HepG2 (cell line): ENCODE measurements at regions not wholly inside any gene's neighbourhood (a gene's known extent, or its start where the extent isn't known, plus 50 kb on each side); places are given as distances from the start of the nearest gene placed in this dataset.

Experiments
- ATAC-seq: fragments of 200-7000 bp; cut with Tn5 transposase; 3 replicates; pipeline ENCODE4 v1.9.1; 2020; ENCODE audit warnings: mild to moderate bottlenecking, moderate library complexity
- BruUV-seq: library from RNA; stranded (reverse); fragments of 400-500 nt; replicated peaks from 2 replicates; lab custom pipeline; 2021; lab: Mats Ljungman, UMichigan
- CTCF ChIA-PET: fragments of 300-600 bp; formaldehyde crosslinking; extraction: SDS; loops from one replicate; lab custom pipeline; 2021; ENCODE audit warnings: low total read pairs, inconsistent platforms, low intra/inter-chr PET ratio; lab: Yijun Ruan, JAX
- POLR2A ChIA-PET: fragments of 350-600 bp; sonication (Branson Sonifier 250); formaldehyde crosslinking; loops from one replicate; lab custom pipeline; 2020; ENCODE audit warnings: antibody characterized with exemption, inconsistent platforms; lab: Yijun Ruan, JAX
- DNase-seq: peaks from one replicate; pipeline ENCODE4 v3.0.0-alpha.2; 2015; ENCODE audit warnings: low spot score
- FAIRE-seq: peaks from 3 replicates; lab custom pipeline; 2011; peaks lifted over from hg19 to GRCh38; lab: Jason Lieb, UNC
- H2AFZ ChIP-seq: one replicate; pipeline ENCODE4 v1.6.1; 2011; ENCODE audit warnings: low read length, inconsistent platforms
- H3K27ac ChIP-seq: fragments of 300-600 bp; 3 replicates; pipeline ENCODE4 v1.8.0; 2011; ENCODE audit warnings: mixed run types, mild to moderate bottlenecking, mixed read lengths, low read length, inconsistent platforms; ENCODE audit not compliant: insufficient read depth; ENCODE audit errors: extremely low read length
- H3K27me3 ChIP-seq, 2 experiments: fragments of 200-600 bp in 1 of 2; 2 replicates in 1 of 2; 3 replicates in 1 of 2; pipeline versions ENCODE4 v1.6.0 to v1.8.0; 2011; ENCODE audit warnings: low read length in 2 of 2, mild to moderate bottlenecking in 2 of 2, moderate library complexity in 2 of 2, inconsistent platforms in 1 of 2; ENCODE audit not compliant: insufficient read depth in 2 of 2, control insufficient read depth in 1 of 2
- H3K36me3 ChIP-seq, 2 experiments: fragments of 200-600 bp in 1 of 2; replicated peaks in 1 of 2; 2 replicates in 1 of 2; 3 replicates in 1 of 2; pipeline versions ENCODE4 v1.5.1 to v1.8.0; 2011; ENCODE audit warnings: low read length in 2 of 2, inconsistent platforms in 1 of 2; ENCODE audit not compliant: insufficient read depth in 2 of 2, control insufficient read depth in 1 of 2
- H3K4me1 ChIP-seq: 2 replicates; pipeline ENCODE4 v1.5.1; 2012; ENCODE audit warnings: low read length, inconsistent platforms; ENCODE audit not compliant: insufficient read depth
- H3K4me2 ChIP-seq: 2 replicates; pipeline ENCODE4 v1.6.0; 2011; ENCODE audit warnings: low read depth, low read length, inconsistent platforms
- H3K4me3 ChIP-seq, 3 experiments: fragments of 200-600 bp in 1 of 3; sonication (generic), shearing (Covaris generic) in 1 of 3; replicated peaks in 1 of 3; 2 replicates each; pipeline ENCODE4 v1.5.1; 2011 to 2016; ENCODE audit warnings: low read length in 3 of 3, inconsistent platforms in 2 of 3, low read depth in 2 of 3, mild to moderate bottlenecking in 2 of 3, control low read depth in 1 of 3, mixed read lengths in 1 of 3; ENCODE audit not compliant: insufficient read depth in 1 of 3
- H3K79me2 ChIP-seq: one replicate; pipeline ENCODE4 v1.6.1; 2011; ENCODE audit warnings: low read length, inconsistent platforms; ENCODE audit not compliant: insufficient read depth
- H3K9ac ChIP-seq: 2 replicates; pipeline ENCODE4 v1.6.0; 2011; ENCODE audit warnings: mild to moderate bottlenecking, low read depth, low read length, inconsistent platforms; ENCODE audit not compliant: insufficient read depth
- H3K9me3 ChIP-seq: 2 replicates; pipeline ENCODE4 v1.5.1; 2012; ENCODE audit warnings: mild to moderate bottlenecking, low read length
- H4K20me1 ChIP-seq: 2 replicates; pipeline ENCODE4 v1.6.0; 2011; ENCODE audit warnings: inconsistent platforms, mild to moderate bottlenecking, low read length, moderate library complexity; ENCODE audit not compliant: insufficient read depth
- CENPT ChIP-seq: sonication (generic); formaldehyde crosslinking; IDR thresholded peaks from 2 replicates; pipeline ENCODE4 v1.8.0; 2022; ENCODE audit warnings: low read depth, mild to moderate bottlenecking, moderate library complexity, missing genetic modification reagents
- CENPX ChIP-seq: sonication (generic); formaldehyde crosslinking; IDR thresholded peaks from 2 replicates; pipeline ENCODE4 v1.9.0; 2021; ENCODE audit warnings: mild to moderate bottlenecking, missing genetic modification reagents, moderate library complexity
- DR1 ChIP-seq: sonication (generic); formaldehyde crosslinking; IDR thresholded peaks from 2 replicates; pipeline ENCODE4 v1.8.0; 2021; ENCODE audit warnings: mild to moderate bottlenecking, missing genetic modification reagents, inconsistent platforms
- GATAD2A ChIP-seq: IDR thresholded peaks from 2 replicates; pipeline ENCODE4 v1.6.1; 2016
- HNF4G ChIP-seq, 2 experiments: sonication (generic) in 1 of 2; formaldehyde crosslinking in 1 of 2; IDR thresholded peaks; 2 replicates each; pipeline versions ENCODE4 v1.4.0 to v1.6.1; 2011 to 2020; ENCODE audit warnings: borderline replicate concordance in 2 of 2, low read depth in 2 of 2, mild to moderate bottlenecking in 2 of 2, low read length in 1 of 2, missing genetic modification reagents in 1 of 2, moderate library complexity in 1 of 2
- NAIF1 ChIP-seq: sonication (generic); formaldehyde crosslinking; IDR thresholded peaks from 2 replicates; pipeline ENCODE4 v1.5.0; 2020; ENCODE audit warnings: mild to moderate bottlenecking, missing genetic modification reagents, borderline replicate concordance
- NFE2 ChIP-seq: sonication (generic); formaldehyde crosslinking; IDR thresholded peaks from 2 replicates; pipeline ENCODE4 v1.4.0; 2020; ENCODE audit warnings: missing genetic modification reagents
- PAX8 ChIP-seq: sonication (generic); formaldehyde crosslinking; IDR thresholded peaks from 2 replicates; pipeline ENCODE4 v1.8.0; 2022; ENCODE audit warnings: mild to moderate bottlenecking, missing genetic modification reagents, borderline replicate concordance
- PLRG1 ChIP-seq: fragments of 450-650 bp; conservative IDR thresholded peaks from 2 replicates; pipeline ENCODE4 v1.6.1; 2016
- SMAD3 ChIP-seq: sonication (generic); formaldehyde crosslinking; IDR thresholded peaks from 2 replicates; pipeline ENCODE4 v1.4.0; 2020; ENCODE audit warnings: missing genetic modification reagents
- ZNF12 ChIP-seq: sonication (generic); formaldehyde crosslinking; IDR thresholded peaks from 2 replicates; pipeline ENCODE4 v1.5.0; 2020; ENCODE audit warnings: missing genetic modification reagents
- ZNF605 ChIP-seq: sonication (generic); formaldehyde crosslinking; IDR thresholded peaks from 2 replicates; pipeline ENCODE4 v1.8.0; 2022; ENCODE audit warnings: mild to moderate bottlenecking, missing genetic modification reagents
- ZNF781 ChIP-seq: sonication (generic); formaldehyde crosslinking; IDR thresholded peaks from 2 replicates; pipeline ENCODE4 v1.5.1; 2020; ENCODE audit warnings: borderline replicate concordance, mild to moderate bottlenecking, missing genetic modification reagents; ENCODE audit errors: not compliant biosample characterization
- WGBS: methylation state at CpG from one replicate; pipeline ENCODE4 v1.1.6; 2017; ENCODE audit warnings: low lambda C conversion rate; 5-methylcytosine and 5-hydroxymethylcytosine counted together
- in situ Hi-C: cut with HindIII; loops from 2 replicates; pipeline ENCODE4 v1.10.0; 2017; ENCODE audit warnings: low pct_unique_long_range_greater_than_20kb; ENCODE audit not compliant: extremely low pct_ligation_motif_present
- intact Hi-C: fragments of 100-400 bp; cut with micrococcal nuclease; formaldehyde crosslinking; loops from one replicate; pipeline ENCODE4 v1.10.0; 2022; ENCODE audit not compliant: unreplicated experiment
- TF ChIP-seq, protein P1 (sequence below): sonication (generic); formaldehyde crosslinking; IDR thresholded peaks from 2 replicates; pipeline ENCODE4 v1.5.0; 2020; ENCODE audit warnings: mild to moderate bottlenecking, missing genetic modification reagents
- TF ChIP-seq, protein P2 (sequence below): sonication (generic); formaldehyde crosslinking; IDR thresholded peaks from 2 replicates; pipeline ENCODE4 v1.4.0; 2020; ENCODE audit warnings: missing genetic modification reagents; ENCODE audit errors: not compliant biosample characterization
- TF ChIP-seq, protein P3 (sequence below): sonication (generic); formaldehyde crosslinking; IDR thresholded peaks from 2 replicates; pipeline ENCODE4 v1.4.0; 2020; ENCODE audit warnings: missing genetic modification reagents
- TF ChIP-seq, protein P4 (sequence below): conservative IDR thresholded peaks from 2 replicates; pipeline ENCODE4 v1.6.1; 2018; ENCODE audit warnings: missing genetic modification reagents
- TF ChIP-seq, protein P5 (sequence below): sonication (generic); formaldehyde crosslinking; IDR thresholded peaks from 2 replicates; pipeline ENCODE4 v1.4.0; 2020; ENCODE audit warnings: missing genetic modification reagents

DNA sequence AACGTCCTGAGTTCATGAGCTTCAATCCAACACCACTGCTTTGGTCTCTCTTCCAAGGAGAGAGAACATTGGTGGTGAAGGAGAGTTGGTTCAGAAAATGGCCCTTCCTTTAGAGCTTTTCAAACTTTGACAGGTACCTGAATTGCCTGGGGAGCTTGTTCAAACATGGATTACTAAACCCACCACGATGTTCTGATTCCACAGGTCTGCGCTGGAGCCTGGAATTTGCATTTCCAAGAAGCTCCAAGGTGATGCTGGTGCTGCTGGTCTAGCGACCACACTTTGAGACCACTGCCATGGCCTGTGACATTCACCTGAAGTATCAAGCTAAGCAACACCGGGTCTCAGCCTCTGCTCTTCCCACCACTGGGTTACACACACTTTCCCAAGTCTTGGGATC, 60.2 kb downstream of the GSX1 start (continued):
- TF ChIP-seq NFE2 (CRISPR knock-in tag) (no peak), DR1 (CRISPR knock-in tag) (no peak), HNF4G (IDR thresholded peaks at IDR 0.05; ENCODE audit: borderline replicate concordance, low read depth, low read length) (no peak), HNF4G (CRISPR knock-in tag; IDR thresholded peaks at IDR 0.05; ENCODE audit: borderline replicate concordance, low read depth) (no peak), ZNF781 (CRISPR knock-in tag) (no peak), ZNF605 (CRISPR knock-in tag) (no peak)
- TF ChIP-seq, protein P1, sequence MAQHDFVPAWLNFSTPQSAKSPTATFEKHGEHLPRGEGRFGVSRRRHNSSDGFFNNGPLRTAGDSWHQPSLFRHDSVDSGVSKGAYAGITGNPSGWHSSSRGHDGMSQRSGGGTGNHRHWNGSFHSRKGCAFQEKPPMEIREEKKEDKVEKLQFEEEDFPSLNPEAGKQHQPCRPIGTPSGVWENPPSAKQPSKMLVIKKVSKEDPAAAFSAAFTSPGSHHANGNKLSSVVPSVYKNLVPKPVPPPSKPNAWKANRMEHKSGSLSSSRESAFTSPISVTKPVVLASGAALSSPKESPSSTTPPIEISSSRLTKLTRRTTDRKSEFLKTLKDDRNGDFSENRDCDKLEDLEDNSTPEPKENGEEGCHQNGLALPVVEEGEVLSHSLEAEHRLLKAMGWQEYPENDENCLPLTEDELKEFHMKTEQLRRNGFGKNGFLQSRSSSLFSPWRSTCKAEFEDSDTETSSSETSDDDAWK: no peak
- TF ChIP-seq, protein P2, sequence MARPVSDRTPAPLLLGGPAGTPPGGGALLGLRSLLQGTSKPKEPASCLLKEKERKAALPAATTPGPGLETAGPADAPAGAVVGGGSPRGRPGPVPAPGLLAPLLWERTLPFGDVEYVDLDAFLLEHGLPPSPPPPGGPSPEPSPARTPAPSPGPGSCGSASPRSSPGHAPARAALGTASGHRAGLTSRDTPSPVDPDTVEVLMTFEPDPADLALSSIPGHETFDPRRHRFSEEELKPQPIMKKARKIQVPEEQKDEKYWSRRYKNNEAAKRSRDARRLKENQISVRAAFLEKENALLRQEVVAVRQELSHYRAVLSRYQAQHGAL: no peak
- TF ChIP-seq, protein P3, sequence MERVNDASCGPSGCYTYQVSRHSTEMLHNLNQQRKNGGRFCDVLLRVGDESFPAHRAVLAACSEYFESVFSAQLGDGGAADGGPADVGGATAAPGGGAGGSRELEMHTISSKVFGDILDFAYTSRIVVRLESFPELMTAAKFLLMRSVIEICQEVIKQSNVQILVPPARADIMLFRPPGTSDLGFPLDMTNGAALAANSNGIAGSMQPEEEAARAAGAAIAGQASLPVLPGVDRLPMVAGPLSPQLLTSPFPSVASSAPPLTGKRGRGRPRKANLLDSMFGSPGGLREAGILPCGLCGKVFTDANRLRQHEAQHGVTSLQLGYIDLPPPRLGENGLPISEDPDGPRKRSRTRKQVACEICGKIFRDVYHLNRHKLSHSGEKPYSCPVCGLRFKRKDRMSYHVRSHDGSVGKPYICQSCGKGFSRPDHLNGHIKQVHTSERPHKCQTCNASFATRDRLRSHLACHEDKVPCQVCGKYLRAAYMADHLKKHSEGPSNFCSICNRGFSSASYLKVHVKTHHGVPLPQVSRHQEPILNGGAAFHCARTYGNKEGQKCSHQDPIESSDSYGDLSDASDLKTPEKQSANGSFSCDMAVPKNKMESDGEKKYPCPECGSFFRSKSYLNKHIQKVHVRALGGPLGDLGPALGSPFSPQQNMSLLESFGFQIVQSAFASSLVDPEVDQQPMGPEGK (CRISPR knock-in tag): no peak

DNA sequence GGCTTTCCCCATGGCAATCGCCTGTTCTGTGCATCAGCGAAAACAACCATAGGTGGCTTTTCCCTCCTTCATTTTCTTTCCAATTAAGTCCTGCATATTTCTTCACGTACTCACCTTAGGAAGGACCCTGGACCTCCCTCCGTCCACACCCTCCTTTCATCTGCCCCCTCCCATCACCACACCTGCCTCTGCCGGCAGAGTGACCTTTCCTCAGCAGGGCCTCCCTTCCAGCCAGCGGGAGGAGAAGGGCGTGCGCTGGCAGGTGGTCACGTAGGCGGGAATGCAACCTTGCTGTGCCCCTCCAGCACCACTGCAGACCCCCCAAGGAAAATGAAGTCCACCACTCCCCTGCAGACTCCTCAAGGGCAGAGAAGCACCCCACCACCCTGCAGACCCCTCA, 61.1 kb downstream of the GSX1 start:
- no TSS peak for BruUV-seq
- Histone ChIP-seq H2AFZ (no peak overlapping the region), H3K27ac (no peak overlapping the region), H3K9me3 (no peaks in the 10 kb centered on the region), H3K4me2 (no peak overlapping the region), H4K20me1 (no peaks in the 10 kb centered on the region), H3K27me3 (peaks cover 1 to 15% of the 10 kb centered on the region in 2 experiments; a peak in 2 of 5 replicates), H3K79me2 (no peaks in the 10 kb centered on the region), H3K4me3 (no peak overlapping the region), H3K4me1 (no peaks in the 10 kb centered on the region; the same call in 1 of the 2 replicates), H3K36me3 (no peaks in the 10 kb centered on the region), H3K9ac (no peak overlapping the region)
- in situ Hi-C loops (no loop called here), intact Hi-C loops (no loop called here)
- FAIRE-seq: no peak
- ChIA-PET POLR2A (no interaction called here), CTCF (no interaction called here)
- no peak for DNase-seq
- WGBS: 52% methylated on average over 10 of the region's 10 CpGs
- no peak for ATAC-seq
- TF ChIP-seq, protein P4, sequence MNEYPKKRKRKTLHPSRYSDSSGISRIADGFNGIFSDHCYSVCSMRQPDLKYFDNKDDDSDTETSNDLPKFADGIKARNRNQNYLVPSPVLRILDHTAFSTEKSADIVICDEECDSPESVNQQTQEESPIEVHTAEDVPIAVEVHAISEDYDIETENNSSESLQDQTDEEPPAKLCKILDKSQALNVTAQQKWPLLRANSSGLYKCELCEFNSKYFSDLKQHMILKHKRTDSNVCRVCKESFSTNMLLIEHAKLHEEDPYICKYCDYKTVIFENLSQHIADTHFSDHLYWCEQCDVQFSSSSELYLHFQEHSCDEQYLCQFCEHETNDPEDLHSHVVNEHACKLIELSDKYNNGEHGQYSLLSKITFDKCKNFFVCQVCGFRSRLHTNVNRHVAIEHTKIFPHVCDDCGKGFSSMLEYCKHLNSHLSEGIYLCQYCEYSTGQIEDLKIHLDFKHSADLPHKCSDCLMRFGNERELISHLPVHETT: no peak
- TF ChIP-seq CENPT (CRISPR knock-in tag) (no peak), CENPX (CRISPR knock-in tag) (no peak), NAIF1 (no peak), GATAD2A (CRISPR knock-in tag) (no peak), ZNF12 (CRISPR knock-in tag) (no peak), PAX8 (no peak), SMAD3 (CRISPR knock-in tag) (no peak), PLRG1 (no peak)
- TF ChIP-seq, protein P5, sequence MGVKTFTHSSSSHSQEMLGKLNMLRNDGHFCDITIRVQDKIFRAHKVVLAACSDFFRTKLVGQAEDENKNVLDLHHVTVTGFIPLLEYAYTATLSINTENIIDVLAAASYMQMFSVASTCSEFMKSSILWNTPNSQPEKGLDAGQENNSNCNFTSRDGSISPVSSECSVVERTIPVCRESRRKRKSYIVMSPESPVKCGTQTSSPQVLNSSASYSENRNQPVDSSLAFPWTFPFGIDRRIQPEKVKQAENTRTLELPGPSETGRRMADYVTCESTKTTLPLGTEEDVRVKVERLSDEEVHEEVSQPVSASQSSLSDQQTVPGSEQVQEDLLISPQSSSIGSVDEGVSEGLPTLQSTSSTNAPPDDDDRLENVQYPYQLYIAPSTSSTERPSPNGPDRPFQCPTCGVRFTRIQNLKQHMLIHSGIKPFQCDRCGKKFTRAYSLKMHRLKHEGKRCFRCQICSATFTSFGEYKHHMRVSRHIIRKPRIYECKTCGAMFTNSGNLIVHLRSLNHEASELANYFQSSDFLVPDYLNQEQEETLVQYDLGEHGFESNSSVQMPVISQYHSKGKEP: no peak
